HG02588 (cell line): ENCODE measurements at regions not wholly inside any gene's neighbourhood (a gene's known extent, or its start where the extent isn't known, plus 50 kb on each side); places are given as distances from the start of the nearest gene placed in this dataset.

Source experiments
- ATAC-seq: cut with Tn5 transposase; IDR thresholded peaks from one replicate; pipeline ENCODE4 v1.9.1; 2021; ENCODE audit warnings: mild to moderate bottlenecking, moderate library complexity; ENCODE audit not compliant: unreplicated experiment

DNA sequence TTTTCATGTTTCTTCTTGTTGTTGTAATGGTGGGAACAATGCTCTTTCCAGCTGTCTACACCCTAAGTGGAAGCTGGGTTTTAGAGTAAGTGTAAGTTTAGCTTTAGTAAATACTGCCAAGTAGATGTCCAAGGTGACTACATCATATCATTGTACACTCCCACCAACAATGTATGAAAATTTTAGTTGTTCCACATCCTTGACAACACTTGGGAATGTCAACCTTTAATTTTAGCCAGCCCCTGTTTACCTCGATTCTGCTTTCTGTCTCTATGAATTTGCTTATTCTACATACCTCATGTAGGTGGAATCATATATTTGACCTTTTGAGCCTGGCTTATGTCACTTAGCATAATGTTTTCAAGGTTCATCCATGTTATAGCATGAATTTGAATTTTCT lies 93.0 kb downstream of the MTPAP start:
- ATAC-seq, result no peak

GRCh38 chr10:30254926-30255325 lies 94.2 kb downstream of the MTPAP start:
- no peak for ATAC-seq

DNA sequence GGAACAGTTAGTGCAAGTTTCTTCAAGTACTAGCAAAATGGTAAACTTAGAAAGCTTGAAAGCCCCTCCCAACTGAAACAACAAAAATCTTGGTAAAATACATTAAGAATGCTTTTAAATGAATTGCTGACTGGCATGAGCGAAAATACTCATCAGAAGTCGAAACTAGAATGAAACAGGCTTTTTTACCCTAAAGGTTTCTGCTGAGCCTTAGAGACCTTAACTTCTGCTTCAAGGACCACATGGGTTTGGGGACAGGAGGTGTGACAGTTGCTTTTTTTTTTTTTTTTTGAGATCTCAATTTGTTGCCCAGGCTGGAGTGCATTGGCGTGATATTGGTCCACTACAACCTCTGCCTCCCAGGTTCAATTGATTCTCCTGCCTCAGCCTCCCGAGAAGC lies 100.3 kb downstream of the MTPAP start:
- no peak for ATAC-seq

- no peak for ATAC-seq
Measured at GRCh38 chr10:30247704-30248103, 101.4 kb downstream of the MTPAP start.

DNA sequence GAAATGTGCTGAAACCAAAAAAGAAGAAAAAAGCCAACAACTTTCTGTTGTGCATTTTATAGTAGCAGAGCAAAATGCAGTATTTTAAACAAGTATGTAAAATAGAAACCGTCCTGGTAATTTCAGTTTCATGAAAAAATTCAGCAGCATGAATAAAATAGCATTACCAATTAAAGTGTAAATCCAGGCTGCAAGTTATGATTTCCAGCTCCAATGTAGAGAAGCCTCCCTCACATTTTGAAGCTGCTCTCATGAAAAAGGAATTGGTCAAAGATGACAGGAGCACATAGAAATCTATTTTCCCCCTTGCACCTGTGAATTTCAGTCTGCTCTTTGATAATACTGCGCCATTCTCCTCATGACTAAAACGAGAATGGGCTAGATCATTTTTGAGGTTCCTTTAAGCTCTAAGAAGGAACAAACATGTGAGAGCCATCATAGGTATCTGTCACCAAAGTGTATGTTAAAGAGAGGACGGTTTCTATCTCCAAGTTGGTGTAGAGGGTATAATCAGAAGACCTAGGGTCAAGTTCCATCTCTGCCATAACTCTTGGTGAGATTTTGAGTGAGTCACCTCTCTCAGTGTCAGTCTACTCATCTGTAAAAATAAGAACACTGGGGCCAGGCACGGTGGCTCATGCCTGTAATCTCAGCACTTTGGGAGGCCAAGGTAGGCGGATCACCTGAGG lies 107.5 kb downstream of the MTPAP start:
- no peak for ATAC-seq

DNA sequence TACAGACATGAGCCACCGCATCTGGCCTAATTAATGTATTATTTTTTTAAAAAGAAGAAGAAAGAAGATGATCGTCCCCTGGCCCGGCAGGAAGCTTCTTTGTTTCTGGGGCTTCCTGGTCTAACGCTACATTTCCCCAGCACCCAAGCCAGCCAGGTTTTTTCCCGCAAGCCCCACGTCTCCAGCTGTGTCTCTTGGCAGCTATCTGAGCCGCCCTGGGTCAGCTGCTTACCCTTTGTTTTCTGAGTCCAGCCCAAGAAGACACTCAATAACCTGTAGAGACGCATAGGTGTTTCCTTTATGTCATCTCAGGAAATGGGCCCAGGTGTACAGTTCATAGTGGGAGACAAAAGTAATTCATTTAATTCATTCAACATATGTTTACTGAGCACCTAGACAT lies 110.2 kb downstream of the MTPAP start:
- no peak for ATAC-seq

- ATAC-seq, result no peak
Measured at GRCh38 chr10:30233186-30233959, 115.7 kb downstream of the MTPAP start.

DNA sequence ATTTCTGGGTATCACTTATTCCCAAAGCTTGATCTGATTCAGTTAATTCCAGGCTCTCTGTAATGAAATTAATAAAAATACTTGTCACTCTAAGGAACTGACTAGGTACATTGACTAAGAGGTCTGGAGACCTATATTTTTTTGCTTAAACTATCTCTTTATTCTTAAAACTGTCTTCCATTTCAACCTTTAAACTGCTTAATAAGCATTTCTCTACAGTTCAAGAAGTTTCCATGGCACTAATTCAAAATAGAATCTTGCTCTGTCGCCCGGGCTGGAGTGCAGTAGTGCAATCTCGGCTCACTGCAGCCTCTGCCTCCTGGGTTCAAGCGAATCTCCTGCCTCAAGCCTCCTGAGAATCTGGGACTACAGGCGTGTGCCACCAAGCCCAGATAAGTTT lies 117.4 kb downstream of the MTPAP start:
- no peak for ATAC-seq

DNA sequence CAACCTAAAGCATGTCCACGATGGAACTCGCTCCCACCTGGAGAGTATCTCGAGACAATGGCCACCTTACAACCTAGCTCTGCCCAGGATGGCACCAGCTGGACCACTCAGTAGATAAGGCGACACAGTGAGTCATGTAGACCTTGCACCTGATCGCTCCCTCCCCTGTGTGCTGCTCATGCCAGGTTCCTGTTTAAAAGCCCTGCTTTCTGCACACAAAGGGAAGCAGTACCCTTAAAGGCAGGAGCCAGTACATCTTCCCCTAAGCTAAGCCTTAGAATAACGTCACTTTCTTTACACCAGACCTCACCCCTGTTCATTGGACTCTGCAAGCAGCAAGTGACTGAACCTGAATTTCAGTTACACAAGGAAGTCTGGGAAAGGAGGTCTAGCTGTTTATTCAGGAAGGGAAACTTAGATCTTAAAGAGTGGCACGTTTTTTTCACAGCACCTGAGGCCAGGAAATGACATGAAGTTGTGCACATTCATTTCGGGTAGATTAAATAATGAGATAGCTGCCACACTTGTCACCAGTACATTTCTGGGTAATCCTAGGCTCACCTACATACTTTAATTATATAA lies 117.9 kb downstream of the MTPAP start:
- ATAC-seq, result no peak

DNA sequence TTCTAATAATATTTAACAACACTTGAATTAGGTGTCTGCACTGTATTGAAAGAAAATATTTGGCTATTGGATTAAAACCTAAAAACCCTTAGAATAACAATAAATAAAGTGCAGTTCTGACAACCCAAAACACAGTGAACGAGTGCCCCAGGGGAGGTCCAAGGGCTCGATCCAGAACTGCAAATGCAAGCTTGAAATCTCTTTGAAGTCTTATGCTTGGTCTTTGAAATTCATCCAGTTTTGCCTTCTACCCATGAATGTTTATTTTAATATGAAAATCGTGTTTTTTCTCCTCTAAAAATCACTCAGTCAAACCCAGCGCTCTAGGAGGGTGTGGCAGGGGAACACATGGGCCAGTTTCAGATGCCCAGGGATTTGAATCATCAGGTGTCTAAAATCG lies 119.5 kb downstream of the MTPAP start:
- ATAC-seq, result no peak

- no peak for ATAC-seq
Measured at GRCh38 chr10:30228417-30229036, 120.6 kb downstream of the MTPAP start.

DNA sequence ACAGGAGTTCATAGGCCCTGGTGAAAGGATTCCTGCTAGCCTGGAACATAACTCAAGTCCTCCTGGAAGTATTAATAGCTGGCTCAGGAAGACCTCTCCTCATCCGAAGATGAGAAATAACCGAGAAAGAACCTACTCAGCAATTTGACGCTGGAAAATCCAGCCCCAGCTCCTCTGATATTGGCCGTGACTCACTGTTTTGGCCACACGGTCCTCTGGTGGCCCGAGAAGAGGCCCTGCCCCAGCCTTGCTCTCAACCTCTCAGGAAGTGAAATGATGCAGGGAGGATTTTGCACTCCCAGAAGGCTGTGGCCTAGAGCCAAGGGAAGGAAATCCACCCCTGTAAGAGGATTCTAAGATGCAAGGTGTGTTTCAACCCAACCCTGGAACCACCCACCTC lies 121.6 kb downstream of the MTPAP start:
- ATAC-seq, result no peak

- ATAC-seq, result no peak
Measured at GRCh38 chr10:30219971-30220751, 128.9 kb downstream of the MTPAP start.

DNA sequence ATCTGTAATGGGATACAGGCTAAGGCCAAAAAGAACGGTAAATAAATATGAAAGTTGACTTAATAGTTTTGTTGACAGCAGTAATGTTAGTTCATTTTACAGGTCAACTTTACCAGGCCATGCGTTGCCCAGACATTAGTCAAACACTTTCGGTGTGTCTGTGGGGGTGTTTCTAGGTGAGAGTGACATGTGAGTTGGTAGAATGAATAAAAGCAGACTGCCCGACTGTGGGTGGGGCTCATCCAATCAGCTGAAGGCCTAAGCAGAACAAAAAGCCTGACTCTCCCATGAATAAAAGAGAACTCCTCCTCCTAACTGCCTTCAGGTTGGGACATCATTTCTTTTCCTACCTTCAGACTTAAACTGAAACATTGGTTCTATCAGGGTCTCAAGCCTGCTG lies 132.3 kb downstream of the MTPAP start:
- ATAC-seq, result no peak

- no peak for ATAC-seq
Measured at GRCh38 chr10:30215623-30216022, 133.5 kb downstream of the MTPAP start.

GRCh38 chr10:30215141-30215540 lies 133.9 kb downstream of the MTPAP start:
- ATAC-seq, result no peak

DNA sequence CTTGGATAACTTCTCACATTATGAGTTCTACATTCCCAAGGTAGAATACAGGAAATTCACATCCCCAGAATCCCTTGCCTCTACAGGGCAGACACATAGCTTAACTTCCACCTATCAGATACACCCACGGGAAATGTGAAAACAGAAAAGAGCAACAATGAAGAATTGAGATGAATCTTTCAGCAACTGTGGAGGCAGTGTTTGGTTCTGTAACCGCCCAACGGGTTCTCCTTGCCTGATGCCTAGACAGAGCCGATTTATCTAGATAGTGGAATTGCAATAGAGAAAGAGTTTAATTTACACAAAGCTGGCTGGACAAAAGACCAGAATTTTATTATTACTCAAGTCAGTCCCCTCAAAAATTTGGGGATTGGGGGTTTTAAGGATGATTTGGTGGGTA lies 138.8 kb downstream of the MTPAP start:
- no peak for ATAC-seq

- no peak for ATAC-seq
Measured at GRCh38 chr10:30208330-30208729, 140.7 kb downstream of the MTPAP start.

- no peak for ATAC-seq
Measured at GRCh38 chr10:30207485-30208052, 141.5 kb downstream of the MTPAP start.

DNA sequence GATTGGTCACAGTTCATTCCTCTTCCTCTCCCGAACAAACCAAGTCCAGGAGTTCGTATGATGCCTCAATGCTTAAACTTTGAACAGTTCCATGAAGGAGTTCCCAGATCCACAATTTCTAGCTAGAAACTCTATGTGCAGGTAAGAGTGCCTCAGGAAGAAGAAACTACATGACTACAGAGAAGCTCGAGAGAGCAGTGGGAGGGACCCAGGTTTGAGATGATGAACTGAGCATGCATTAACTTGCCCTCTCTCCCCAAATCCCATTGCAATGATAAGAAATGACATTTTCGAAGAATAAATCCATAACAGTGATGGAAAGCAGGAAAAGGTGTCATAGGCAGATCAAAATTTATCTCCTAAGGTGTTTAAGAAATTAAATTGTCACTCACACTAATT lies 140.6 kb upstream of the JCAD start:
- ATAC-seq, result no peak
